ENCODE measurements at regions not wholly inside any gene's neighbourhood (a gene's known extent, or its start where the extent isn't known, plus 50 kb on each side); places are given as distances from the start of the nearest gene placed in this dataset.

DNA sequence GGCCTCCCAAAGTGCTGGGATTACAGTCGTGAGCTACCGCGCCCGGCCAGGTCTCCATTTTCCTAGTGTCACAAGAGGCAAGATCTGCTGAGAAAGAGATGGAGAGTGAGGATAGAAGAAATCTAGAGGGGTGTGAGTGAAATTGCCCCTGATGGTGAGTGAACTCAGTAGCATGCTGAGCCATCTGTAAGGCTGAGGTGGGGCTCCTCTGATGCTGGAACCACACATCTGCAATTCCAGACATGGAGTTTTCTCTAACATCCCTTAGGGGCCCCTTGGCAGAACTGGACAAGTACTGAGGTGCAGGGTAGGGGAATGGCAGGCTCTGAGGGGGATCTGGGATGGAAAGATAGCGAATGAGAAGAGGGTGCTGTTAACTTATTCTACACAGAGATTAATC, 72.0 kb upstream of the FER start:
- TF ChIP-seq, protein P1, sequence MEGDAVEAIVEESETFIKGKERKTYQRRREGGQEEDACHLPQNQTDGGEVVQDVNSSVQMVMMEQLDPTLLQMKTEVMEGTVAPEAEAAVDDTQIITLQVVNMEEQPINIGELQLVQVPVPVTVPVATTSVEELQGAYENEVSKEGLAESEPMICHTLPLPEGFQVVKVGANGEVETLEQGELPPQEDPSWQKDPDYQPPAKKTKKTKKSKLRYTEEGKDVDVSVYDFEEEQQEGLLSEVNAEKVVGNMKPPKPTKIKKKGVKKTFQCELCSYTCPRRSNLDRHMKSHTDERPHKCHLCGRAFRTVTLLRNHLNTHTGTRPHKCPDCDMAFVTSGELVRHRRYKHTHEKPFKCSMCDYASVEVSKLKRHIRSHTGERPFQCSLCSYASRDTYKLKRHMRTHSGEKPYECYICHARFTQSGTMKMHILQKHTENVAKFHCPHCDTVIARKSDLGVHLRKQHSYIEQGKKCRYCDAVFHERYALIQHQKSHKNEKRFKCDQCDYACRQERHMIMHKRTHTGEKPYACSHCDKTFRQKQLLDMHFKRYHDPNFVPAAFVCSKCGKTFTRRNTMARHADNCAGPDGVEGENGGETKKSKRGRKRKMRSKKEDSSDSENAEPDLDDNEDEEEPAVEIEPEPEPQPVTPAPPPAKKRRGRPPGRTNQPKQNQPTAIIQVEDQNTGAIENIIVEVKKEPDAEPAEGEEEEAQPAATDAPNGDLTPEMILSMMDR (IDR thresholded peaks at IDR 0.05), result no peak
- TF ChIP-seq POLR2AphosphoS5 (IDR thresholded peaks at IDR 0.05) (no peak), POLR2A (IDR thresholded peaks at IDR 0.05) (no peak)

Data from prostate gland (tissue), 2 donors.